ENCODE measurements at regions not wholly inside any gene's neighbourhood (a gene's known extent, or its start where the extent isn't known, plus 50 kb on each side); places are given as distances from the start of the nearest gene placed in this dataset.

DNA sequence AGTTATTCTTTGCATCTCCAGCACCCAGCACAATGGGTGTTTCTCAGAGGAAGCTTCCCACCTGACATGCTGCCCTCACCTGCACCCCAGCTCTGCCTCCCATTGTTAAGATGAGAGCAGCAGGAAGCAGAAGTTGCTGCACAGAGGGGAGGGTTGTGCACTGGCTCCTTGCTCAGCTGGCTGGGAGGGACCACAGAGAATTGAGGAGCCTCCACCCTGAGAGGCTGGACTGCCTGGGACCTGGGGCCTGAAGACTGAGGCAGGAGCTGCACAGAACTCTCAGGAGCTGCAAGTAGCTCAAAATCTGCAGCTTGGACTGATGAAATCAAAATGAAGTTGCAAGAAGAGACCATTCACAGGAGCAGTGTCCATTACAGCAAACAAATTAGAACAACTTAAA lies 222.3 kb upstream of the LINGO1 start:
- ChIA-PET POLR2A (interaction anchor here (0.6 kb wide), 1 partner anchor 293 kb away, joined by 3 read pairs; no protein-coding TSS in a partner anchor), CTCF (no interaction called here)
- H3K27ac ChIP-seq (ENCODE audit: low read depth, low read length), result no peak overlapping the region
- no peak overlapping the region for H3K4me3 ChIP-seq (ENCODE audit: low read depth, low read length)
- peaks cover 50% of the 10 kb centered on the region for H3K27me3 ChIP-seq (ENCODE audit: control insufficient read depth, insufficient read depth, low read length)
- H3K9me3 ChIP-seq (ENCODE audit: control insufficient read depth, insufficient read depth, low read length), result peaks cover 4% of the 10 kb centered on the region
- no peak for DNase-seq (ENCODE audit: low read depth, low spot score)
- TF ChIP-seq, protein P1, sequence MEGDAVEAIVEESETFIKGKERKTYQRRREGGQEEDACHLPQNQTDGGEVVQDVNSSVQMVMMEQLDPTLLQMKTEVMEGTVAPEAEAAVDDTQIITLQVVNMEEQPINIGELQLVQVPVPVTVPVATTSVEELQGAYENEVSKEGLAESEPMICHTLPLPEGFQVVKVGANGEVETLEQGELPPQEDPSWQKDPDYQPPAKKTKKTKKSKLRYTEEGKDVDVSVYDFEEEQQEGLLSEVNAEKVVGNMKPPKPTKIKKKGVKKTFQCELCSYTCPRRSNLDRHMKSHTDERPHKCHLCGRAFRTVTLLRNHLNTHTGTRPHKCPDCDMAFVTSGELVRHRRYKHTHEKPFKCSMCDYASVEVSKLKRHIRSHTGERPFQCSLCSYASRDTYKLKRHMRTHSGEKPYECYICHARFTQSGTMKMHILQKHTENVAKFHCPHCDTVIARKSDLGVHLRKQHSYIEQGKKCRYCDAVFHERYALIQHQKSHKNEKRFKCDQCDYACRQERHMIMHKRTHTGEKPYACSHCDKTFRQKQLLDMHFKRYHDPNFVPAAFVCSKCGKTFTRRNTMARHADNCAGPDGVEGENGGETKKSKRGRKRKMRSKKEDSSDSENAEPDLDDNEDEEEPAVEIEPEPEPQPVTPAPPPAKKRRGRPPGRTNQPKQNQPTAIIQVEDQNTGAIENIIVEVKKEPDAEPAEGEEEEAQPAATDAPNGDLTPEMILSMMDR (IDR thresholded peaks at IDR 0.05; ENCODE audit: low read depth, low read length), result no peak

DNA sequence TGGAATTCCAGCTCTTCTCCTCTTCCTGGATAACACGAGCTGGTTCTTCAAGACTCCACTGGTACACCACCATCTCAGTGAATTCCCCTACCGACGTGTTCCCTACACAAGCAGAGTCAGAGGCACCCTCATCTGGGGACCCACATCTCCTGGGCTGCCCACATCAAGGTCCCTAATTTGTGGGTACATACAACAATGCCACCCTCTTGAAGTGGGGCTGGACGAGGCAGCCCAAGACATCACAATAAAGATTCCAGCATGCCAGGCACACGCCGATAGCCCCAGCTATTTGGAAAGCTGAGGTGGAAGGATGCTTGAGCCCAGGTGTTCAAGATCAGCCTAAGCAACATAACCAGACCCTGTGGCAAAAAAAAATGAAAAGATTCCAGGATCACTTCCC lies 221.2 kb upstream of the LINGO1 start:
- H3K27me3 ChIP-seq (ENCODE audit: control insufficient read depth, insufficient read depth, low read length), result peaks cover 48% of the 10 kb centered on the region
- ChIA-PET POLR2A (no interaction called here), CTCF (no interaction called here)
- TF ChIP-seq, protein P1 (IDR thresholded peaks at IDR 0.05; ENCODE audit: low read depth, low read length), result no peak
- no peak overlapping the region for H3K27ac ChIP-seq (ENCODE audit: low read depth, low read length)
- peaks cover 4% of the 10 kb centered on the region for H3K9me3 ChIP-seq (ENCODE audit: control insufficient read depth, insufficient read depth, low read length)
- no peak for DNase-seq (ENCODE audit: low read depth, low spot score)
- no peak overlapping the region for H3K4me3 ChIP-seq (ENCODE audit: low read depth, low read length)

DNA sequence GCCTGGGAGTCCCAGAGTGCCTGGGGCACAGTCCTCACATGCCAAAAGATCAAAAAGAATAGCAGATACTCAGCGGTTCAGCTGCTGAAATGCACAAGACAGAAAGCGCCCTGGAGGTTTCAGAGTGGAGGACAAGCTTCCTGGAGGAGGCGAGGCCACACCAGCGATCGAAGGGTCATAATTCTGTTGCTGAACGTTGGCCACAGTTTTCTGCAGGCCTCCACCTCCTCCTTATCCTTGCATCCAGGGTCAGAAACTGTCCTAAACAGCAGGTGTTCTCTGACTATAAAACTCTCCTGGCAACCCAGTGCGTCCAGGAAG lies 220.3 kb upstream of the LINGO1 start:
- TF ChIP-seq, protein P1 (IDR thresholded peaks at IDR 0.05; ENCODE audit: low read depth, low read length), result no peak
- ChIA-PET CTCF (no interaction called here), POLR2A (no interaction called here)
- DNase-seq (ENCODE audit: low read depth, low spot score), result no peak
- Histone ChIP-seq H3K4me3 (ENCODE audit: low read depth, low read length) (no peak overlapping the region), H3K27ac (ENCODE audit: low read depth, low read length) (no peak overlapping the region), H3K27me3 (ENCODE audit: control insufficient read depth, insufficient read depth, low read length) (peaks cover 49% of the 10 kb centered on the region), H3K9me3 (ENCODE audit: control insufficient read depth, insufficient read depth, low read length) (peaks cover 4% of the 10 kb centered on the region)

DNA sequence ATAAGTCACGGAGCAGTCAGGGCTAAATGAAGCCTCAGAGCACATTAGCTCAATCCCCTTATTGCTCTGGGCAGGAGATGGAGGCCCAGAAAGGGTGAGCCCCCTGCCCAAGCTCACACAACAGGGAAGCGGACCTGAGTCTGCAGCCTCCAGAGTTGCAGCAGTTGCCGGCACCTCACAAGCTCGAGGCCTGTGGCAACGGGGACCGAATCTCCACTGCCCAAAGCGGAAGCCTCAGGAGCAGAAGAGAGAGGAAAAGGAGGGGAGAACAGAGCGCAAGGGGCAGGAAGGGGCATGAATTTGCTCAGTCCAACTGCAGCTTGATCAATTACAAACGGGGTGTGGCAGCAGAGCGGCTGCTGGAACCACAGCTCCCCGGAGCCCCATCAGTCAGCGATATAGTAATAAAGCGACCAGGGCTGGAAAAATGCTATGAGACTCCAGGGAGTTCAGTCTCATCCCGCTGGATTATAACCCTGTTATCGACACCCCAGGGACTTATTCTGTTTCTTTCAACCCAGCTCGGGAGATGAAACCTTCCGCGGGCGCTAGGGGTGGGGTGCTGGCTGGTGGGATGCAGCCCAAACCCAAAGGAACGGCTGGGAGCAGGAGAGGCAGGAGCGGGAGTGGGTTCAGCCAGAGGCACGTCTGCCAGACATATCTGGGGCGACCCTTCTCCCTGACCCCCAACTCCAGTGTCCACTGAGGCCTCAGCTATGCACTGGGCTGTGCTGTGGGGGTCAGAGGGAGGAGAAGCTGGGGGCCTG lies 219.7 kb upstream of the LINGO1 start:
- Histone ChIP-seq H3K9me3 (ENCODE audit: control insufficient read depth, insufficient read depth, low read length) (peaks cover 4% of the 10 kb centered on the region), H3K27me3 (ENCODE audit: control insufficient read depth, insufficient read depth, low read length) (peaks cover 45% of the 10 kb centered on the region), H3K4me3 (ENCODE audit: low read depth, low read length) (no peak overlapping the region), H3K27ac (ENCODE audit: low read depth, low read length) (no peak overlapping the region)
- POLR2A ChIA-PET, result no interaction called here
- DNase-seq (ENCODE audit: low read depth, low spot score), result no peak
- TF ChIP-seq, protein P1 (IDR thresholded peaks at IDR 0.05; ENCODE audit: low read depth, low read length), result no peak
- CTCF ChIA-PET, result interaction anchor here (1.4 kb wide), 1 partner anchor 18 kb away, joined by 4 read pairs; no protein-coding TSS in a partner anchor

DNA sequence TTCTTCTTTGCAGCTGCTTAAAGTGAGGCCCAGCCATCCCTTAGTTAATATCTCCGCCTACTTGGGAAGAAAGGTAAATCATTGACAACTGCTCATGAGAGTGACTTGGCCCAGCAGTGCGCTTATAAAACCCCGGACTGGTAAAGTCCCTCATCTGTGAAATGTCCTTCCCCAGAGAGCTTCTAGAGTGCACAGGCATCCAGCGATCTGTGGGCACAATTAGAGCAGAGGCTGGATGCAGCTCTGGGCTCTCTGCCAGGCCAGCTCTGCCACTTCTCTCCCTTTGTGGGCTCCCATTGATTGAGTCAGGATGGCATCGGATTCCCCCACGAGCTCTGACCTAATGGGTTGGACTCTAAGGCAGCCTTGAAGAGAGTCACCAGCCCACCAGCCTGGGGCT lies 219.0 kb upstream of the LINGO1 start:
- ChIA-PET POLR2A (no interaction called here), CTCF (interaction anchor here (1.4 kb wide), 1 partner anchor 19 kb away, joined by 4 read pairs; no protein-coding TSS in a partner anchor)
- Histone ChIP-seq H3K27me3 (ENCODE audit: control insufficient read depth, insufficient read depth, low read length) (peaks cover 39% of the 10 kb centered on the region), H3K4me3 (ENCODE audit: low read depth, low read length) (no peak overlapping the region), H3K9me3 (ENCODE audit: control insufficient read depth, insufficient read depth, low read length) (peaks cover 4% of the 10 kb centered on the region), H3K27ac (ENCODE audit: low read depth, low read length) (no peak overlapping the region)
- TF ChIP-seq, protein P1 (IDR thresholded peaks at IDR 0.05; ENCODE audit: low read depth, low read length), result no peak
- no peak for DNase-seq (ENCODE audit: low read depth, low spot score)
